Mesendoderm (in vitro differentiated cells): ENCODE measurements at regions not wholly inside any gene's neighbourhood (a gene's known extent, or its start where the extent isn't known, plus 50 kb on each side); places are given as distances from the start of the nearest gene placed in this dataset.

Experiments
- DNase-seq: peaks from one replicate; pipeline ENCODE4 v3.0.0; 2013
- H2AK5ac ChIP-seq: 2 replicates; pipeline ENCODE4 v1.6.1; 2013; ENCODE audit warnings: low read length, inconsistent platforms
- H2BK120ac ChIP-seq: 2 replicates; pipeline ENCODE4 v1.6.1; 2013; ENCODE audit warnings: low read depth, mild to moderate bottlenecking, low read length, moderate library complexity, mixed read lengths
- H2BK15ac ChIP-seq: replicated peaks from 2 replicates; pipeline ENCODE4 v1.6.1; 2013; ENCODE audit warnings: low read depth, mild to moderate bottlenecking, moderate library complexity
- H2BK5ac ChIP-seq: 2 replicates; pipeline ENCODE4 v1.6.1; 2013; ENCODE audit warnings: low read length, inconsistent platforms
- H3K18ac ChIP-seq: 2 replicates; pipeline ENCODE4 v1.6.1; 2013; ENCODE audit warnings: mild to moderate bottlenecking, low read length, mixed read lengths
- H3K23ac ChIP-seq: one replicate; pipeline ENCODE4 v1.6.1; 2013; ENCODE audit warnings: low read length
- H3K27ac ChIP-seq: 2 replicates; pipeline ENCODE4 v1.5.1; 2013; ENCODE audit warnings: low read depth, mild to moderate bottlenecking, inconsistent platforms, low read length, moderate library complexity
- H3K27me3 ChIP-seq: 2 replicates; pipeline ENCODE4 v1.6.1; 2013; ENCODE audit warnings: low read length, control low read depth, mild to moderate bottlenecking, inconsistent platforms; ENCODE audit not compliant: insufficient read depth, poor library complexity
- H3K36me3 ChIP-seq: 2 replicates; pipeline ENCODE4 v1.6.1; 2013; ENCODE audit warnings: low read length, inconsistent platforms; ENCODE audit not compliant: control insufficient read depth, insufficient read depth
- H3K4ac ChIP-seq: one replicate; pipeline ENCODE4 v1.6.1; 2013; ENCODE audit warnings: low read depth, mild to moderate bottlenecking, low read length, moderate library complexity
- H3K4me1 ChIP-seq: 2 replicates; pipeline ENCODE4 v1.6.1; 2013; ENCODE audit warnings: low read depth, low read length, inconsistent platforms; ENCODE audit not compliant: control insufficient read depth
- H3K4me2 ChIP-seq: 2 replicates; pipeline ENCODE4 v1.6.1; 2013; ENCODE audit warnings: low read length
- H3K4me3 ChIP-seq: 2 replicates; pipeline ENCODE4 v1.5.1; 2013; ENCODE audit warnings: mild to moderate bottlenecking, low read length
- H3K56ac ChIP-seq: one replicate; pipeline ENCODE4 v1.6.1; 2013; ENCODE audit warnings: low read length
- H3K79me1 ChIP-seq: 2 replicates; pipeline ENCODE4 v1.6.1; 2013; ENCODE audit warnings: low read length, inconsistent platforms
- H3K79me2 ChIP-seq: 2 replicates; pipeline ENCODE4 v1.6.1; 2013; ENCODE audit warnings: mild to moderate bottlenecking, low read length; ENCODE audit not compliant: control insufficient read depth, insufficient read depth
- H3K9ac ChIP-seq: 2 replicates; pipeline ENCODE4 v1.6.1; 2013; ENCODE audit warnings: low read length, inconsistent platforms
- H4K5ac ChIP-seq: one replicate; pipeline ENCODE4 v1.6.1; 2013; ENCODE audit warnings: low read length
- H4K8ac ChIP-seq: one replicate; pipeline ENCODE4 v1.6.1; 2013; ENCODE audit warnings: low read depth, mild to moderate bottlenecking, control low read depth, low read length, moderate library complexity
- WGBS: extraction: QIAGEN DNeasy Blood & Tissue Kit; methylation state at CpG from one replicate; pipeline ENCODE4 v1.1.7; 2013; ENCODE audit warnings: low lambda C conversion rate, missing lambda C conversion rate; ENCODE audit not compliant: insufficient coverage; ENCODE audit errors: extremely low coverage; 5-methylcytosine and 5-hydroxymethylcytosine counted together

DNA sequence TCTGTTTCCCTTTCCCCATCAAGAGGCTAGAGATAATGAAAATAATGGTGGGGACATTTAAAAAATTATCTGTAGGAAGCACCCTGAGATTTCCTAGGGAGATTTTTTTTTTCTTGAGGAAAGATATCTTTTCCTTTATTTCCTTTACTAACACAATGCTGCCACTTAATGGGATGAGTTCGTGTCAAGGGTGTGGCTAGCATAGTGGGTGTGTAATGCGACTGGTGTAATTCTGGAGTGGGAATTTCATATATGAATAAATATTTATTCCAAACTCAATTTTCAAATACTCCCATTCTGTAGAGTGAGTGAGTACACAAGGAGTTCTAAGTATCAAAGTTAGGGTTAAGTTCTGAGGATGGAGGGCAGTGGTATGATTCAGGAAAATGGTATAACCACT lies 66.1 kb upstream of the GALNT15 start:
- no peak overlapping the region for H3K27ac ChIP-seq
- no peak overlapping the region for H3K18ac ChIP-seq
- no peak overlapping the region for H2BK5ac ChIP-seq
- H3K79me1 ChIP-seq = no peaks in the 10 kb centered on the region
- H4K8ac ChIP-seq = no peak overlapping the region
- no peak overlapping the region for H2BK120ac ChIP-seq
- no peak overlapping the region for H3K4me2 ChIP-seq
- no peaks in the 10 kb centered on the region for H3K27me3 ChIP-seq
- H3K23ac ChIP-seq = no peak overlapping the region
- no peaks in the 10 kb centered on the region for H3K4me1 ChIP-seq
- no peak overlapping the region for H3K9ac ChIP-seq
- no peak overlapping the region for H3K4ac ChIP-seq
- H3K79me2 ChIP-seq = no peaks in the 10 kb centered on the region
- no peak overlapping the region for H3K56ac ChIP-seq
- no CpG with 5 or more reads among the region's 2 CpGs for WGBS
- DNase-seq = no peak
- no peaks in the 10 kb centered on the region for H3K36me3 ChIP-seq
- no peak overlapping the region for H4K5ac ChIP-seq
- H3K4me3 ChIP-seq = no peak overlapping the region
- no peak overlapping the region for H2BK15ac ChIP-seq
- H2AK5ac ChIP-seq = no peak overlapping the region

DNA sequence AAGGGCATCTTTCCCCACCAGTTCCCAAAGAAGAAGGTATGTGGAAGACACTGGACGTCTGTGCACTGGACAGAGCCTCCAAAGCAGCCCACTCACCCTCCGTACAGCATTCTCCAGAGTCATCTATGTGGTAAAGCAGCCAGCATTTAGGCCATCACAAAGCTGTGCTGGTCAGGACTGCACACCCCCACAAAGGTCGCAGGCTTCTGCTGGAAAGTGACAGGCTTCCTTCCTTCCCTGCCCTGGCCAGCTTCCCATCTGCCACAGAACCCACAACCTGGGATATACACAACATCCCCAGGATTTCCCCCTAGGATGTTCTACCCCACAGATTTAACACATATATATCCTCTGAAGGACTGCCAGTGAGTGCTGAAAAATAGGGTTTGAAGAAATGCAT lies 64.6 kb upstream of the GALNT15 start:
- H4K5ac ChIP-seq = no peak overlapping the region
- no peak overlapping the region for H3K4ac ChIP-seq
- no peaks in the 10 kb centered on the region for H3K36me3 ChIP-seq
- H3K27ac ChIP-seq = no peak overlapping the region
- H3K4me2 ChIP-seq = no peak overlapping the region
- no peaks in the 10 kb centered on the region for H3K79me1 ChIP-seq
- no peak overlapping the region for H2BK5ac ChIP-seq
- H3K4me1 ChIP-seq = no peaks in the 10 kb centered on the region
- whole genome bisulfite sequencing = no CpG with 5 or more reads among the region's 3 CpGs
- H2BK120ac ChIP-seq = no peak overlapping the region
- no peak overlapping the region for H2AK5ac ChIP-seq
- no peak overlapping the region for H3K4me3 ChIP-seq
- no peaks in the 10 kb centered on the region for H3K79me2 ChIP-seq
- no peak overlapping the region for H2BK15ac ChIP-seq
- no peak overlapping the region for H3K56ac ChIP-seq
- H3K23ac ChIP-seq = no peak overlapping the region
- H3K9ac ChIP-seq = no peak overlapping the region
- no peak for DNase-seq
- H3K27me3 ChIP-seq = no peaks in the 10 kb centered on the region
- H3K18ac ChIP-seq = no peak overlapping the region
- H4K8ac ChIP-seq = no peak overlapping the region

DNA sequence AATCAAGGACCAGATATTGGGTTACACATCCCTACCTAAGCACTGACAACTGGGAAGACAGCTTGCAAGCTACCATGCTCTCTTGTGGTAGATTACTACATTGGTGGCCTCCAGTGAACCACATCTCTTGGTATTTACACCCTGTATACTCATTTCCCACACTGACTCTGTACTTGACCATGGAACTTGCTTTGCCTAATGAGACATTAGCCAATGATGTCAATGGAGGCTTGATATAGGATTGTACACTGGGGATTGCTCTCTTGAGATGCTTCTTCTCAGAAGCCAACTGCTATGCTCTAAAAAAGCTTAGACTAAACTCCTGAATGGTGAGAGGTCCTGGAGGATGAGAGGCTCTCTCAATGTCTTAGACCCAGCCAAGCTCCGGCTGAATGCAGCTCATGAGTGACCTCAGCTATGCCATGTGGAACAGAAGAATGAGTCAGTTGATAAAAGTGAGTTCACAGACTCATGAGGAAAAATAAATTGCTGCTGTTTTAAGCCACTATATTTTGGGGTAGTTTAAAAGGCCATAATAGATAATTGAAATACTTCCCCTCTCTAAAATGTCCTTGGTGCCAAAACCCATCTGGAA lies 61.5 kb upstream of the GALNT15 start:
- no peak overlapping the region for H3K27ac ChIP-seq
- H4K8ac ChIP-seq = no peak overlapping the region
- H3K36me3 ChIP-seq = no peaks in the 10 kb centered on the region
- H3K4ac ChIP-seq = no peak overlapping the region
- H3K56ac ChIP-seq = no peak overlapping the region
- H3K79me2 ChIP-seq = no peaks in the 10 kb centered on the region
- H2BK15ac ChIP-seq = no peak overlapping the region
- H3K23ac ChIP-seq = no peak overlapping the region
- H3K4me3 ChIP-seq = no peak overlapping the region
- DNase-seq = no peak
- H2BK5ac ChIP-seq = no peak overlapping the region
- H3K79me1 ChIP-seq = no peaks in the 10 kb centered on the region
- no peak overlapping the region for H3K9ac ChIP-seq
- H2AK5ac ChIP-seq = no peak overlapping the region
- no peak overlapping the region for H2BK120ac ChIP-seq
- no peak overlapping the region for H3K18ac ChIP-seq
- H3K27me3 ChIP-seq = no peaks in the 10 kb centered on the region
- no peak overlapping the region for H4K5ac ChIP-seq
- H3K4me1 ChIP-seq = no peaks in the 10 kb centered on the region
- no CpG with 5 or more reads among the region's 1 CpG for WGBS
- H3K4me2 ChIP-seq = no peak overlapping the region

DNA sequence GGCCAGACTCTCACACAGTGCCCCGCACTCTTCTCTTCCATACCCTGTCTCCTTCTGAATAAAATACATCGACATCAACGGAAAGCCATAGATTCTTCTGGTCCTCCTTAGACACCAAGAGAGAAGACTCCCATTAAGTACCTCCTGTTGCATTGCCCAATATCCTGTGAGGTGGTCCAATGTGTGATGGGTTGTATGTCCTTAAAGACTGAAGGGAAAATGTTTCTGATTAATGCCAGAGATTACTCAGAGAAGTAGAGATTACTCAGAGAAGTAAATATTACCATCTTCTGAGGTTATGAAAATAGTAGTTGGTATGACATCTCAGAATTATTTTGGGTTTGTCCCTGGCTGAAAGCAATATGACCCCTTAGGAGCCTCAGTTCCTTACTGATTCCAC lies 60.8 kb upstream of the GALNT15 start:
- Histone ChIP-seq H3K4me2 (no peak overlapping the region), H2BK15ac (no peak overlapping the region), H2AK5ac (no peak overlapping the region), H3K4me3 (no peak overlapping the region), H4K8ac (no peak overlapping the region), H3K79me1 (no peaks in the 10 kb centered on the region), H3K18ac (no peak overlapping the region), H3K56ac (no peak overlapping the region), H3K9ac (no peak overlapping the region), H3K23ac (no peak overlapping the region), H3K27ac (no peak overlapping the region), H3K36me3 (no peaks in the 10 kb centered on the region), H3K27me3 (no peaks in the 10 kb centered on the region), H3K4me1 (no peaks in the 10 kb centered on the region), H2BK120ac (no peak overlapping the region), H4K5ac (no peak overlapping the region), H2BK5ac (no peak overlapping the region), H3K79me2 (no peaks in the 10 kb centered on the region), H3K4ac (no peak overlapping the region)
- no peak for DNase-seq
- WGBS = no CpG with 5 or more reads among the region's 3 CpGs

DNA sequence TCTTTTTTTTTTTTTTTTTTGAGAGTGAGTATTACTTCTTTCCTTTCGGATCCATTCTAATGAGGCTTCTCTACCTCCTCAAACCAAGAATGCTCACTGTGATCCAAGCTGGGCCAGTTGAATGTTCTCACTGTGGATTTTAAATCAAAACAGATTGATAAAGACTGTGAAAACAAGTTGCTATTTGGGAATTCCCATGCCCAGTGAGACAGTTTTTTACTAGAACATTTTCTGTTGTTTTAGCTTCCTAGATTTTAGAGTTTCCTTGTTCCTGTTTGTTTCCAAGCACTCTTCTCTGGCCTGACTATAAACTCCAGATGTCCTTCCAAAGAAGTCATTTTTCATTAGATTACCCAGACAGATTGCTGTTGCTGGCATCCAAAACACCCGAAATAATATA lies 60.1 kb upstream of the GALNT15 start:
- no peaks in the 10 kb centered on the region for H3K4me1 ChIP-seq
- H3K4me2 ChIP-seq = no peak overlapping the region
- no peak overlapping the region for H3K9ac ChIP-seq
- H3K36me3 ChIP-seq = no peaks in the 10 kb centered on the region
- no peak overlapping the region for H2BK5ac ChIP-seq
- H3K56ac ChIP-seq = no peak overlapping the region
- H4K8ac ChIP-seq = no peak overlapping the region
- H2BK15ac ChIP-seq = no peak overlapping the region
- H3K23ac ChIP-seq = no peak overlapping the region
- no peak overlapping the region for H3K4ac ChIP-seq
- H3K4me3 ChIP-seq = no peak overlapping the region
- no peaks in the 10 kb centered on the region for H3K79me1 ChIP-seq
- no peak overlapping the region for H2AK5ac ChIP-seq
- DNase-seq = no peak
- H4K5ac ChIP-seq = no peak overlapping the region
- H3K27me3 ChIP-seq = no peaks in the 10 kb centered on the region
- H2BK120ac ChIP-seq = no peak overlapping the region
- no peak overlapping the region for H3K18ac ChIP-seq
- no peak overlapping the region for H3K27ac ChIP-seq
- no CpG with 5 or more reads among the region's 2 CpGs for WGBS
- H3K79me2 ChIP-seq = no peaks in the 10 kb centered on the region

DNA sequence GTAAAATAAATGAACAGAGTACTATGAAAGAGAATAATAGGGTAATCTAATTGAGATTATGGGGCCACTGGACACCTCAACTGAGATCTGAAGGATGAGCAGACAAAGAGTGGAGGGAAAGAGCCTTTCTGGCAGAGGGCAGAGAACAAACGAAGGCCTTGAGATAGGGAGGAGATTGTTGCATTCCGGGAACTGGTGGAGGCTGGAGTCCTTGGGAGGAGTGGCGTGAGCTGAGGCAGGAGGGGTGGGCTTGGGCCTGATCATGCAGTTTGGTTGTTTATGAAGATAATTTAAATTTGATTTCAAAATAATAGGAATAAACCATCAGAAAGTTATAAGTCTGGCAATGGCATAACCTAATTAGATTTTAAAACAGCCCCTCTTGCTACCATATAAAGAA lies 59.5 kb upstream of the GALNT15 start:
- Histone ChIP-seq H4K5ac (no peak overlapping the region), H3K4me3 (no peak overlapping the region), H3K9ac (no peak overlapping the region), H3K79me1 (no peaks in the 10 kb centered on the region), H3K27ac (no peak overlapping the region), H2BK15ac (no peak overlapping the region), H3K23ac (no peak overlapping the region), H2AK5ac (no peak overlapping the region), H3K4me1 (no peaks in the 10 kb centered on the region), H3K4me2 (no peak overlapping the region), H3K4ac (no peak overlapping the region), H2BK5ac (no peak overlapping the region), H4K8ac (no peak overlapping the region), H3K36me3 (no peaks in the 10 kb centered on the region), H3K27me3 (no peaks in the 10 kb centered on the region), H3K79me2 (no peaks in the 10 kb centered on the region), H3K18ac (no peak overlapping the region), H3K56ac (no peak overlapping the region), H2BK120ac (no peak overlapping the region)
- no CpG with 5 or more reads among the region's 3 CpGs for WGBS
- DNase-seq = no peak
